ENCODE measurements at regions not wholly inside any gene's neighbourhood (a gene's known extent, or its start where the extent isn't known, plus 50 kb on each side); places are given as distances from the start of the nearest gene placed in this dataset.

GRCh38 chr6:100165442-100165841 lies 171.4 kb upstream of the MCHR2 start:
- no peak overlapping the region for H3K9ac ChIP-seq (ENCODE audit: low read length)
- TF ChIP-seq CTCF (IDR thresholded peaks at IDR 0.05) (no peak), EZH2 (IDR thresholded peaks at IDR 0.05; ENCODE audit: borderline replicate concordance, insufficient read depth, low read depth, low read length, poor library complexity, severe bottlenecking) (no peak)
- Mint-ChIP-seq H3K4me1 (no peaks in the 10 kb centered on the region), H3K27ac (no peak overlapping the region), H3K4me3 (no peak overlapping the region), H3K9me3 (ENCODE audit: insufficient read depth) (no peaks in the 10 kb centered on the region), H3K27me3 (peaks cover 11% of the 10 kb centered on the region)
- ChIA-PET CTCF (no interaction called here), POLR2A (no interaction called here)
- H2AFZ ChIP-seq (ENCODE audit: insufficient read depth, low read depth, low read length, poor library complexity, severe bottlenecking): no peak overlapping the region
- H3K4me1 ChIP-seq (ENCODE audit: control insufficient read depth in 2 of 2, insufficient read depth in 2 of 2, low read length in 2 of 2): no peaks in the 10 kb centered on the region
- H4K20me1 ChIP-seq (ENCODE audit: control insufficient read depth, insufficient read depth, low read length, poor library complexity, severe bottlenecking): no peaks in the 10 kb centered on the region
- intact Hi-C loops (cut with micrococcal nuclease): no loop called here
- H3K79me2 ChIP-seq (ENCODE audit: control insufficient read depth, insufficient read depth, low read length): no peaks in the 10 kb centered on the region
- H3K4me2 ChIP-seq (replicated peaks; ENCODE audit: low read depth, low read length, poor library complexity, severe bottlenecking): no peak overlapping the region
- ATAC-seq (ENCODE audit: low read depth) (no peak), DNase-seq (no peak)
- H3K36me3 ChIP-seq (replicated peaks in 1 of 2; ENCODE audit: control extremely low read depth in 1 of 2, control insufficient read depth in 1 of 2, extremely low read depth in 1 of 2, insufficient read depth in 2 of 2, low read length in 1 of 2): no peaks in the 10 kb centered on the region
- no peak overlapping the region for H3K27ac ChIP-seq (ENCODE audit: low read length in 2 of 2)
- H3K9me3 ChIP-seq (ENCODE audit: control extremely low read depth in 1 of 3, control insufficient read depth in 2 of 3, insufficient read depth in 1 of 3, low read length in 2 of 3): no peaks in the 10 kb centered on the region
- no peaks in the 10 kb centered on the region for H3K27me3 ChIP-seq (replicated peaks in 1 of 4; ENCODE audit: control extremely low read depth in 1 of 4, control insufficient read depth in 3 of 4, insufficient read depth in 4 of 4, low read length in 3 of 4)
- H3K4me3 ChIP-seq (ENCODE audit: control extremely low read depth in 1 of 5, extremely low read depth in 1 of 5, insufficient read depth in 1 of 5, low read depth in 2 of 5, low read length in 4 of 5): no peak overlapping the region

- 14% methylated on average over 2 of the region's 5 CpGs for WGBS (ENCODE audit: insufficient coverage)
- H3K4me1 ChIP-seq (ENCODE audit: control insufficient read depth in 2 of 2, insufficient read depth in 2 of 2, low read length in 2 of 2): no peaks in the 10 kb centered on the region
- H3K27ac ChIP-seq (ENCODE audit: low read length in 2 of 2): no peak overlapping the region
- no peaks in the 10 kb centered on the region for H3K27me3 ChIP-seq (replicated peaks in 1 of 4; ENCODE audit: control extremely low read depth in 1 of 4, control insufficient read depth in 3 of 4, insufficient read depth in 4 of 4, low read length in 3 of 4)
- H4K20me1 ChIP-seq (ENCODE audit: control insufficient read depth, insufficient read depth, low read length, poor library complexity, severe bottlenecking): no peaks in the 10 kb centered on the region
- H3K4me1 Mint-ChIP-seq: no peaks in the 10 kb centered on the region
- no peak overlapping the region for H3K4me3 Mint-ChIP-seq
- POLR2A ChIA-PET: no interaction called here
- H3K27me3 Mint-ChIP-seq: peaks cover 8% of the 10 kb centered on the region
- DNase-seq: no peak
- ATAC-seq (ENCODE audit: low read depth): no peak
- H3K9ac ChIP-seq (ENCODE audit: low read length): no peak overlapping the region
- TF ChIP-seq CTCF (IDR thresholded peaks at IDR 0.05) (no peak), EZH2 (IDR thresholded peaks at IDR 0.05; ENCODE audit: borderline replicate concordance, insufficient read depth, low read depth, low read length, poor library complexity, severe bottlenecking) (no peak)
- no peak overlapping the region for H3K4me3 ChIP-seq (ENCODE audit: control extremely low read depth in 1 of 5, extremely low read depth in 1 of 5, insufficient read depth in 1 of 5, low read depth in 2 of 5, low read length in 4 of 5)
- H3K9me3 ChIP-seq (ENCODE audit: control extremely low read depth in 1 of 3, control insufficient read depth in 2 of 3, insufficient read depth in 1 of 3, low read length in 2 of 3): no peaks in the 10 kb centered on the region
- intact Hi-C loops (cut with micrococcal nuclease): no loop called here
- H2AFZ ChIP-seq (ENCODE audit: insufficient read depth, low read depth, low read length, poor library complexity, severe bottlenecking): no peak overlapping the region
- H3K27ac Mint-ChIP-seq: no peak overlapping the region
- CTCF ChIA-PET: no interaction called here
- no peaks in the 10 kb centered on the region for H3K79me2 ChIP-seq (ENCODE audit: control insufficient read depth, insufficient read depth, low read length)
- H3K36me3 ChIP-seq (replicated peaks in 1 of 2; ENCODE audit: control extremely low read depth in 1 of 2, control insufficient read depth in 1 of 2, extremely low read depth in 1 of 2, insufficient read depth in 2 of 2, low read length in 1 of 2): no peaks in the 10 kb centered on the region
- no peak overlapping the region for H3K4me2 ChIP-seq (replicated peaks; ENCODE audit: low read depth, low read length, poor library complexity, severe bottlenecking)
- H3K9me3 Mint-ChIP-seq (ENCODE audit: insufficient read depth): no peaks in the 10 kb centered on the region
Measured at GRCh38 chr6:100163035-100163434, 169.0 kb upstream of the MCHR2 start.
